BJ (cell line): ENCODE measurements at regions not wholly inside any gene's neighbourhood (a gene's known extent, or its start where the extent isn't known, plus 50 kb on each side); places are given as distances from the start of the nearest gene placed in this dataset.

Experiments used
- CTCF ChIA-PET: fragments of 350-600 bp; formaldehyde crosslinking; extraction: SDS; loops from one replicate; lab custom pipeline; 2021; ENCODE audit warnings: antibody characterized with exemption, inconsistent platforms; lab: Yijun Ruan, JAX
- POLR2A ChIA-PET: fragments of 300-600 bp; sonication (Branson Sonifier 250); formaldehyde crosslinking; extraction: SDS; loops from one replicate; lab custom pipeline; 2021; ENCODE audit warnings: antibody characterized with exemption; lab: Charles Lee
- DNase-seq: peaks from one replicate; pipeline ENCODE4 v3.0.0-alpha.2; 2011; ENCODE audit warnings: low read depth
- H3K27me3 ChIP-seq: 2 replicates; pipeline ENCODE4 v1.6.0; 2011; ENCODE audit warnings: low read length; ENCODE audit not compliant: control insufficient read depth, insufficient read depth
- H3K36me3 ChIP-seq: 2 replicates; pipeline ENCODE4 v1.5.1; 2011; ENCODE audit warnings: low read length; ENCODE audit not compliant: control insufficient read depth, insufficient read depth
- H3K4me3 ChIP-seq: 2 replicates; pipeline ENCODE4 v1.5.1; 2011; ENCODE audit warnings: low read depth, mild to moderate bottlenecking, control low read depth, low read length
- CTCF ChIP-seq: IDR thresholded peaks from 2 replicates; pipeline ENCODE4 v1.5.1; 2011; ENCODE audit warnings: low read depth, mild to moderate bottlenecking, control low read depth, inconsistent platforms, low read length, moderate library complexity; ENCODE audit not compliant: insufficient read depth

GRCh38 chr15:95987886-95988573 is 342.5 kb upstream of the NR2F2 start:
- H3K27me3 ChIP-seq: no peaks in the 10 kb centered on the region
- DNase-seq: no peak
- H3K36me3 ChIP-seq: no peaks in the 10 kb centered on the region
- H3K4me3 ChIP-seq: no peak overlapping the region
- POLR2A ChIA-PET: no interaction called here
- no peak for TF ChIP-seq CTCF
- CTCF ChIA-PET: no interaction called here

- DNase-seq: no peak
- POLR2A ChIA-PET: no interaction called here
- H3K27me3 ChIP-seq: no peaks in the 10 kb centered on the region
- no peak for TF ChIP-seq CTCF
- H3K36me3 ChIP-seq: no peaks in the 10 kb centered on the region
- H3K4me3 ChIP-seq: no peak overlapping the region
- CTCF ChIA-PET: no interaction called here
These were observed 342.0 kb upstream of the NR2F2 start for GRCh38 chr15:95988574-95988887.

DNA sequence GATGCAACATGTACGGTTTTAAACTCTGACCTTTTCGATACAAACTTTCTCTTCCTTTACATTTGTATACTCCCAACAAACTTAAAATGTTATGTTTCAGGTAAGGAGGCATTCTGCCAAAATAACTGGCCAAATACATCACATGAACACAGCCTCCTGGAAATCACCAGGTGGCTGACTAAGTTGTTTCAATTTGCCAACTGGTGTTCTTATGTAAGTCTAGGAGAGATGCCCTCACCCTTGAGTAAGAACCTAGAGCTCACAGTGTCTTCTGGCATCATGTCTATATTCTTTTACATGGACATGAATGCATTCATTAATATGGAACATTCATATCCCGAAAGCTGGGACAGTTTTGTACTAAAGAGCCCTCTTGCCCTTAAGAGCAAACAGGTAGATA is 341.1 kb upstream of the NR2F2 start:
- no peak for TF ChIP-seq CTCF
- ChIA-PET CTCF (interaction anchor here (0.9 kb wide), 1 partner anchor 264 kb away, joined by 3 read pairs; no protein-coding TSS in a partner anchor), POLR2A (no interaction called here)
- no peak for DNase-seq
- Histone ChIP-seq H3K4me3 (no peak overlapping the region), H3K36me3 (no peaks in the 10 kb centered on the region), H3K27me3 (no peaks in the 10 kb centered on the region)

DNA sequence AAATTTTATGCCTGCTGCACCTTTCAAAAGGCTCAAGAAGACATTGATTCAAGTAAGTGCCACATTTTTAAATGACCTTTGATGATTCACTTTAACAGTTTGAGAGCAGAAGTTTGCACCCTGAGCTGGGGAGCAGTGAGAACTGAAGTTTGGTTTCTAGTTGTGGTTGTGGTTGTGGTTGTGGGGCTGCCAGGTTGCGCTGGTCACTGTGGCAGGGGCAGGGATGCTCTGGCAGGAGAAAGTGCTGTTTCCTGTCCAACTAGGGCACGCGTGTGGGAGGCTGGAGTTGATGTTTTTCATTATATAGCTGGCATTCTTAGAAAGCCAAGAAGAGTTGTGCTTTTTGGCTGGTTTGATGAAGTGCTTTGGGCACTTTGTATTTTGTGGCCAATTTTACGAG is 339.7 kb upstream of the NR2F2 start:
- no peak for TF ChIP-seq CTCF
- ChIA-PET CTCF (no interaction called here), POLR2A (no interaction called here)
- H3K4me3 ChIP-seq: no peak overlapping the region
- no peak for DNase-seq
- no peaks in the 10 kb centered on the region for H3K36me3 ChIP-seq
- no peaks in the 10 kb centered on the region for H3K27me3 ChIP-seq

GRCh38 chr15:95994418-95994817 is 336.1 kb upstream of the NR2F2 start:
- TF ChIP-seq CTCF: no peak
- Histone ChIP-seq H3K4me3 (no peak overlapping the region), H3K27me3 (no peaks in the 10 kb centered on the region), H3K36me3 (no peaks in the 10 kb centered on the region)
- no peak for DNase-seq
- CTCF ChIA-PET: no interaction called here
- POLR2A ChIA-PET: interaction anchor here (0.5 kb wide), 1 partner anchor 19 kb away, joined by 3 read pairs; no protein-coding TSS in a partner anchor
